Stimulated activated naive CD8-positive, alpha-beta T cell treated with anti-CD3 and anti-CD28 coated beads, Interleukin-15, Interleukin-2, amounts not matched to agents 100 U/mL and 50 U/mL, for 24 hours (primary cell): ENCODE measurements at regions not wholly inside any gene's neighbourhood (a gene's known extent, or its start where the extent isn't known, plus 50 kb on each side); places are given as distances from the start of the nearest gene placed in this dataset.

Source experiments
- ATAC-seq: fragments of 150-1000 bp; cut with Tn5 transposase; one replicate; pipeline ENCODE4 v1.10.0; 2021
- DNase-seq: peaks from one replicate; pipeline ENCODE4 v3.0.0; 2021

DNA sequence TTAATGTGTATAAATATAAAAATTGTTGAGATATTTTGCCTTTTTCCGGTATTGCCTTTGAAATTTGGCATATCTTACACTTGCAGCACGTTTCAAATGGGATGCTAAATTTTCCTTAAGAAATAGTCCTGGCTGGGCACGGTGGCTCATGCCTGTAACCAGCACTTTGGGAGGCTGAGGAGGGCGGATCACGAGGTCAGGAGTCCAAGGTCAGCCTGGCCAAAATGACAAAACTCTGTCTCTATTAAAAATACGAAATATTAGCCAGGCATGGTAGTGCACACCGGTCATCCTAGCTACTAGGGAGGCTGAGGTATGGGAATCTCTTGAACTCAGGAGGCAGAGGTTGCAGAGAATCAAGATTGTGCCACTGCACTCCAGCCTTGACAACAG, 220.2 kb downstream of the PTEN start:
- ATAC-seq, result no peak
- no peak for DNase-seq

DNA sequence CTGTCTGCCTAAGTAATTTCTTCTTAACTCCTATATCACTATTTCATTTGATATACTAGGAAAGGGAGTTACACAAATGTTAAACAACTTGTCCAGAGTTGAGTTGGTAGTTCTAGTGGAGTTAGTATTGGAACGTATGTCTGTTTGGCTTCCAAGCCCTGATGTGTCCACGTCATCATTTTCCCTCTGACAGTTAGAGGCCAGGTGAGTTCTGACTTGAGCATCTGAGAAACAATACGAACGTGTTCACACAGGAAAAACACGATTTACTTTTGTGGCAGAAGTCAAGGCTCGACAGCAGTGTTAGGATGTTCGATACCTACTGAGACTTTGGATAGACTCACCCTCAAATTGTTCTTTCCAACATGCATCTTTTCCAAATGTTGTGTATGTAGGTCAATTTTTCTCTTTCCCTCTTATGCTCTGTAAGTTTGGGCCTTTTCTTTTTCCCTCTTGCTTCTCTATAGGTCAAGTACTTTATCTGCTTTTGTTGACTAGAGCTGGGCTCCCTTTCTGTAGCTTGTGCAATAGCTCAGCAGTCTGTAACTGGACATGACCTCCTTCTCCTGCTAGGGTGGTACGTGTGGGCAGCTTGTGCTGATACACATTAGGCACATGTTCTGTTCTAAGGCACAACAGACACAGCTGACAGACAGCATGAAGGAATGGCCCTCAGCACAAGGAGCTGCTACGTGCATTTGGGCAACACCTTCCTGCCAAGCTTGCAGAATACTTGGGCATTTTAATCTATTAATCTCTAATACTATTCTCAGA, 222.9 kb downstream of the PTEN start:
- ATAC-seq (no peak), DNase-seq (no peak)

DNA sequence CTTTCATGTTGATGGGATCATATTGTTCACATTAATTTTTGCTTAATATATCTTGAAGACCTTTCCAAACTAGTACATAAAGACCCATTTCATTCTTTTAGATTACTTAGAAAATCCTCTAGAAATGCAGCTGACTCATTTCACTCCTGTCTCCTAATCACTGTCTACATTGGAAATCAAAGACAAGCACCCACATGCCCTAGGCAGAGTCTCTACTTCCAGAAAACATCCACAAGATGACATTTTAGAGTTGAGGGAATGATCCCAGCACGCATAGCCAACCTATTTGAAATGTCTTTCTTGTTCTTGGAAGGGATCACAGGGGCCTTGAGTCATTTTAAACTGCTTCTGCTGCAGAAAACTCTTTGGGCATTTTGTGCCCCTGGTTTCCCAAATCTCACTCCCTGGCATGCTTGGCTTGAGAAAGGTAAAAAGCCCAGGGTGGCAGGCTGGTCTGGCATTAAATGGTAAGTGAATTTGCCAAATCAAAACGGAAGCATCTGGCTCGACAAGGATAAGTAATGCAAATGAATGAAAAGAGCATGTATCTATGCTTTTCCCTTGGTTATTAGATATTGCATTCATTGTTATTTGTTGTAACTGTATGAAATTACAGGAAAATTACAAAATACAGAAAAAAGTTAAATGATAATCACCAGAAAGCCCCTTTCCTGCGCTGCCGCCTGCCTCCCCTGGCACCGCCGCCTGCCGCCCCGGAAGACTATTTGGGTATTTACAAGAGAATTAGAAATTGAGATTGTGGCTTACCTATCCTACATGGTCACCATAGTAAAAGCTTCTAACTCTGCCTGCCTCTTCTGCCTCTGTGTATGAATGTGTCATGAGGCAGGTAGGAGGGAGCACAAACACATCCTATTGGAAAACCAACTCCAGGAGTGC, 225.3 kb downstream of the PTEN start:
- DNase-seq, result no peak
- no peak for ATAC-seq

DNA sequence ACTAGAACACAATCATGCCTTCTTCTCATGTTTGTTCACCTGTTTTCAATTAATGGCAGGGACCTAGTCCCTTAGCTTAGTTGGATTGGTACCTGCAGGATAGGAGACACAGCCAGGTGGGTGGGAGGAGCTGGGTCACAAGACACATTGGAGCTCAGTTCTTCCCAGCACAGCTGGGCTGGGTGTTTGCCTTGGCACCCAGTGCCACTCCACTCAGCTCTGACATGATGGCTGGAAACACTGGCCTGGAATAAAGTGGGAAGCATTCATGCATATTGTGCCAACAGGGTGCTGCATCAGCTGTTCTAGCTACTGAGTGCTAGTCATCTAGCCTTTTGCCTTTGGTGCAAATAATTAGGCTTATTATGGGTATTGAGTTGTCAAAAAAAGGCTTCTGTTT, 226.1 kb downstream of the PTEN start:
- ATAC-seq, result no peak
- no peak for DNase-seq

DNA sequence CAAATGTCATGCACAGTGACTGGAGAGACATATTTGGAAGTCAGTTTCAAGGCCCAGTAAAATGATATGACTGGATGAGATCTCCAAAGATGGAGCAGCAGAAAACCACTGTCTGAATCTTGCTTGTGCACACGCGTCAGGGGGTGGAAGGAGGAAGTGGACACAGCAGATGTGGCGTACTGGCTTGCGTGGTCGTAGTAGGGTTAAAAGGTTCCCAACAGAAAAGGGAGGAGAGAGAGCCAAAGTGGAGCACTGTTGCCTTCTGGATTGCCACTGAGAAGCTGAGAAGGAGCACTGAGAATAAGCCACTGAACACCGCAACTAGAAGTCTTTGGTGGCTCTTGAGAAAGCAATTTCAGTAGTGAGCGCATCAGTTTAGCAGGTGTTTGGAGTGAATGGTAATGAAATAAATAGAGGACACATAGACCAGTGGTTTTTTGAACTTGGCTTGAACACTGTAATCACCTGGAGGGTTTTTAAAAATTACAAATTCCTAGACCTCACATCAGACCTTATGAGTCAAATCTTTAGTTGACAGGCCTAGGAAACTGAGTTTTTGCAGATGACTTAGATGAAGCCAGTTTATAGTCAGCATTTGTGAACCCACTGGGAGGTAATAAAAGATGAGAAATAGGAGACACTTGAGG, 227.3 kb downstream of the PTEN start:
- ATAC-seq, result no peak

DNA sequence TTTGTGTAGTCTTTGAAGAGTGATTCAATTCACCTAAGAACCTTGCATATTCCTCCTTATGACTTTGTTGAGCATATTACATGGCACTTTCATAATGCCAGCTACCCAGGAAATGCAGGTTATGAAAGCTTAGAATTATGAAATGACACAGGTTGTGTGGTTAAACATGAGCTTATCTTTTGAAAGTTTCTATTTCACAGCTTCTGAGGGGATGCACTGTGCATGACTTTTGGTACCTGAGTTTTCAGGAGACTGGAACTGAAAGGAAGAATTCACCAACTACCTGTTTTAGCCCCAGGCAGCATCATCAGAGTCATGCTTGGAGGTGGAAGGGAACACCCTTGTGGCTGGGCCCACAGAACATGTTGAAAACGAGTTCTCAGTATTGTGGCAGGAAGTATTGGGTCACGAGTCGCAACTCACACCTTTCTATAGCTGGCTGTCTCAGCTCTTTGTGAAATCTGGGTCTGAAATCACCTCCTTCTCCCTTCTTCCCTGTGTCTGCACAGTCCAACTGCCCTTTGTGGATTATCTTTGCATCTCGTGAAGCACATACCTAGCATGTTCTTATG, 228.2 kb downstream of the PTEN start:
- peak; percentile 94 for ATAC-seq
- DNase-seq, result peak; percentile 64

More for the DNA sequence above, 227.3 kb downstream of the PTEN start:
- no peak for DNase-seq

DNA sequence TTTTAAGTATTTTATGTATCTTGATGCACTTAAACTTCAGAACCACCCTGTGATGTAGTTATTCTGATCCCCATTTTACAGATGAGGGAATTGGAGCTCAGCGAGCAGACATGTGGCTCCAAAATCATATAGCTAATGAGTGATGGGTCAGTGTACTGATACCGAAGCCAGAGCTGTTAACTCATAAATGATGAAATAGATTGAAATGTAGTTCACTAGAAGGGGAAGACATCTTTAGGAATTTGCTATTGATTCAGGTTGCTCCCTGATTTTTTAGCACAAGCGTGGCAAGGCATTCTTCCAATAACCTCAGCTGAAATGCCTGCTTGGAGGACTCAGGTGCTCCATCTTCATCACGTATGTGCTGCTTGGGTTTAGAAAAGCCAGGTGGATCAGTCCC, 228.8 kb downstream of the PTEN start:
- no peak for DNase-seq

DNA sequence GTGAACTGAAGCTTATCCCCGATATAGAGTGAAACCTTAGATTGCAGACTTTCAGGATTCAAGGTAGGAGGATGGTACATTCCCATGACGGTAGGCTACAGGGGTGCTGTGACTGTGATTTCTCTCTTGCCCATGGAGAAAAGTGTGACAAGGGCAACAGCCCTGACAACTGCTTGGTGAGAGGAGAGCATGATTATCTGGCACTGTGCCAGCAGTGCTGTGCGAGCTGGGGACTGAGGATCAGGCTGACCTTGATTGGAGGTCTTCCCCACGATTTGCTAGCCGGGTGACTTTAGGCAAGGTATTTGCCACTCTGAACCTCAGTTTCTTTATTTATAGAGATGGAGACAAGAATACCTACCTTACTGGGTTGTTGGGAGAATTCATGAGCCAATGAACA, 229.5 kb downstream of the PTEN start:
- ATAC-seq (no peak), DNase-seq (no peak)

More for the DNA sequence above, 228.8 kb downstream of the PTEN start:
- ATAC-seq, result no peak

DNA sequence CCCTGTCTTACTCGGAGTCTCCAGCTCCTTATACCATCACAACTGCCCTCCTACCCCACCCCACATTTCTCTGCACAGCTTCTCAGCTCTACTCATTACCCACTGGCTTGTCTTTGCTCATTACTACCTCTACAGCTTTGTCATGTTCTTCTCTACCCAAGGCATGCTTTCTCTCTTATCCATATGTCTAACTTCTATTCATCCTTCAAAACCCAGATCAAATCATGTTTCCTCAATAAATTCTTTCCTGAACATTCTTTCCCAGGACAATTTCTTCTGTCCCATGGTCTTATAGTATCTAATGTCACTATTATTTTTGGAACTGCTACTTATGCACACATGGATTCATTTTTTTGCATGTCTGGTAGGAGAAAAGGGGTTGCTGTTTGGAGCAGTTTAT, 231.4 kb downstream of the PTEN start:
- no peak for DNase-seq
- ATAC-seq, result no peak

DNA sequence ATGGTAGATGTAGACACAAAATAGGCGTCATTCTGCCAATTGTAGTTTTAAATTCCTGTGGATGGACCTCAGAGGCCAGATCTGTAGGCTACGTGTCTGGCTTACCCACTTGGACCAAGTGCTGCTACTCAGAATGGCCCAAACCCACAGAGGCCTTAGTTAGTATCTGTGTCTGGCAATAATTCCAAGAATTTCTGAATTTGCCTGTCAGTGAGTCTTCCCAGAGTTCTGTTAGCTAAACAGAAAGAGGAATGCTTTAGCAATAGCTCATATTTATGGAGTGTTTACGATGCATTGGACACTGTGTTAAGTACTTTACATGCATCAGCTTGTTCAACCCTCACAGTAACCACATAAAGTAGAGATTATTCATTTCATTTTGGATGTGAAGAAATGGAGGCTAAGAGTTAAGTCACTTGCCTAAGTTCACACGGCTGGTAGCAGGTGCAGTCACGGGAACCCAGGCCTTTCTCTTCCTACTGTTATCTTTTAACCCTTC, 231.8 kb downstream of the PTEN start:
- DNase-seq, result no peak
- no peak for ATAC-seq

DNA sequence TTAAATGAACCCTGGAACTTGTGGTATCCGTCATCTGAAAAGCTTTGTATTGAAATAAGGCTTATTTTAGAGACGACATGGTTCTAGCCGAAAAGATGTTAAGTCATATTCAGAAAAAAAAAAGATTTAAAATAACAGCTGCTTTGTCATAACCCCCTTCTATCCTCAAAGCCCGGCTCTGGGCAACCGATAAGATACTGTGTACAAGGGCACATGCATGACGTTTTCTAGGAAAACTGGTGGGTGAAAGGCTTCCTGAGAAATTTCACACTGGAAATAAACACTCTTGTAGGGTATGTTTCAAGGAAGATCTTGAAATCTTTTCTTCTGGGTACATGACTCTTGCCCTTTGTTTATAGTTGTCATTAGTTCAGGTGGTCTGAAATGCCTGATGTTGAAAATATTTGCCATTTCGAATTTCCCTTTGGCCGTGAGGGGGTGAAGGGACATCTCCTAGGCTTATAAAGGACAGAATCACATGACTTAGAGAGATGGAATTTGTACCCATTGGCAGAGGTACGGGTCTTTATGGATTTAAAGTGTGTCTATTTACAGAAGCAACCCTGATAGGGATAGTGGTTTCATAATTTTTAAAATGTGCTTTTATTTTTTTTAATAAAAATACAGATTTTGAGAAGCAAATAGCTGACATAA, 232.5 kb downstream of the PTEN start:
- DNase-seq (no peak), ATAC-seq (no peak)

DNA sequence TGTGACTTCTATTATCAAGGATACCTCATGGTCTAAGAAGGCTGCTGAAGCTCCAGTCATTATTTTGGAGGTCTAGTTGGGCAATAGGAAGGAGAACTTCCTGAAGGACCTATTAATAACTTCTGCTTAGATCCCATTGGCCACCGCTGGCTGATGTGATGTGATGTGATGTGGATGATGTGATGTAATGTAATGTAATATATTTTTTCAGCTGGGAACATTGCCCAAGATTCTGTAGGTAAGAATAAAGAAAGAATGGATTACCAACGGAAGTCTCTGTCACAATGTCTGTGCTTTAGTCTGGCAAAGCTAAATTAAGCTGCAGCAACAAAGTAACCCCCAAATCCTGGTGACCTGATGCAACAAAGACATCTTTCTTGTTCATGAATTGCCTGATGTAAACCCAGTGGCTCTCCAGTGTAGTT, 233.7 kb downstream of the PTEN start:
- ATAC-seq, result no peak

DNA sequence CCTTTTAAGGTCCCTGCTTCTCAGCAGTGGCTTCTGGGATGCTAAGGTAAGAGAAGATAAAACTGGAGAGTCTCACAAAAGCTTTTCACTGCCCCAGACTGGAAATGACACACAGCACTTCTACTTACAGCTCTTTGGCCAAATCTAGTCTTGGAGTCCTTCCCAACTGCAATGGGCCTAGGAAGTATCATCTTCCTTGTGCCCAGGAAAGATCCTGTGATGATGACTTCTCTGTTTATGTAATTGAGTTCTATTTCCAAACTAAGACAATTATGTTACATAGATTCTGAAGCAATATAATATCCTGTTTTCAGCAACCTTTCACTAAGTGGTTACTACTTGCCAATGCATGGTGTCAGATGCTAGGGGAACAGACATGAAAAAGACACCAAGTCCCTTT, 234.1 kb downstream of the PTEN start:
- DNase-seq, result no peak
- ATAC-seq, result no peak

More for the DNA sequence above, 233.7 kb downstream of the PTEN start:
- DNase-seq, result no peak

DNA sequence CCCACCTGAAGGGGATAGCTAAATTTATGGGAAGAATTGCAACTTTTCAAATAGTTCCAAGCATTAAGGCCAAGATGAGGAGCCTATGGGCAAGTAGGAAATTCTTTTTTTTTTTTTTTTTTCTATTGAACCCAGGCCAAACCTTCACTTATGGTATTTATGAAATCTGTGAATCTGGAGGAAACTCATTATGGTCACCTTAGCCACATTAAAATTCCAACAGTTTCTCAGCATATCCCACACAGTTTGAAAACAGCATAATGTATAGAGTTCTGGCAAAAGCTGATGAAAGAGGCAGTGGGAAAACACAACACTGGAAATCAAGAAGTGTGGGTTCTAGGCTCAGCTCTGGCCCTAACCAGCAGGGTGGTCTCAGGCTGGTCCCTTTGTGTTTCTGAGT, 236.9 kb downstream of the PTEN start:
- ATAC-seq, result no peak
- DNase-seq, result no peak

DNA sequence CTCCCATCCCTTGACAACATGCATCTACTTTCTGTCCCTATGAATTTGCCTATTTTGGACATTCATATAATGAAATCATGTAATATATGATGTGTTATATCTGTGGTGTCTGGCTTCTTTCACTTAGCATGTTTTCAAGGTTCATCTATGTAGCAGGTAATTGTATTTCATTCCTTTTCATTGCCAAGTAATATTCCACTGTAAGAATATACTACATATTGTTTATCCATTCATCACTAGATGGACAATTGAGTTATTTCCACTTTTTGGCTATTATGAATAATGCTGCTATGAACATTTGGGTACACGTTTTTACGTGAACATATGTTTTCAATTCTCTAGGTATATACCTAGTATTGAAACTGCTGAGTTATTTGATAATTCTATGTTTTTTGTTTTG, 238.2 kb downstream of the PTEN start:
- DNase-seq (no peak), ATAC-seq (no peak)

DNA sequence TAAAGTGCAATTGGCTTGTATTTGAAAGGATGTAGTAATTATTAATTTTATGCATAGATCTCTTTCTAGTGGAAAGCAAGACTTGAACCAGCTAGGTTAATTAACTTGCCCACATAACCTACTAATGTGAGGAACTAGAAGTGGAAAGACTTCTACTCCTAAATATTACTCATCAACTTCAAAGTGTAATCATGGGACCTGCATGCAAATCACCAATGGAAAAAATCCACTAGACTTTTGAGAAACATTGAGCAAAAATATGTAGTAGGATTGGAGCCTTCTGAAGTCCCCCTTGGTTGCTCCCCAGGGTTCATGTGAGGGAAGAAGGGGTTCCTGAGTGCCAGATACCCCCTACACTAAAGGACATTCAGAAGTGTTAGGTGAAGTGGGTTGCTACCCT, 240.2 kb downstream of the PTEN start:
- ATAC-seq (no peak), DNase-seq (no peak)

DNA sequence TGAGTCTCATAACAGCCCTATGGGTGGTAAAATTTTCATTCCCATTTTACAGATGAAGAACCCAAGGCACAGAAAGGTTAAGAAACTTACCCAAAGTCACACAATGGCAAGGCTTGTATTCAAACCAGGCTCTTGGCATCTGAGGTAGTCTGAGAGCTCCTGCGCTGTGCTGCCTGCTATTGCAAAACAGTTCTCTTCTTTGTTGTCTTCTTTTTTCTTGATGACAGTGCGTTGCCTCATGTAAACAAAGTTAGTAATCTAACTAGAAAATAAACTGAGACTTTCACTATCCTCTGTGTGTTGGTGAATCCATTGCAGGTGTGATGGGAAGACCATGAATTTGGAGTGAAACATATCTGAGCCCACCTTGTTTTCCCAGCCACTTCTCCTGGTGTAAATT, 240.8 kb downstream of the PTEN start:
- DNase-seq, result no peak
- no peak for ATAC-seq

DNA sequence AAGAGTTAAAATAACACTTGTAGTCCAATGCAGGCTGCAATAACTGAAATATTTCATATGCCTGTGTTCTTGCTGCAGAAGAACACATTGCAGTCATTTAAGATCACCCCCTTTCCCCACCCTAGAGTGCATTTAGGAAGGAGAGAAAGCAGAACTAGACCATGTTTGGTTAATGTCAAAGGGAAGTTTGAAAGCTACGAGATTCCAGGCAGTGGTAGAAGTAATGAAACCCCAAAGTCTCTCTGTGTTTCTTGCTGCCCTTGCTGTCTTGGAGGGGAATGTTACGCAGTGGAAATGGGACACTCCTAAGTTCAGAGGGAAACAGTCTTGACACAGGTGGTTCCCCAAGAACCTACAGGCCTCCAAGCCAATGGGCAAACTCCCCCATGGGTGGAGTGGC, 242.9 kb downstream of the PTEN start:
- DNase-seq, result no peak
- no peak for ATAC-seq

DNA sequence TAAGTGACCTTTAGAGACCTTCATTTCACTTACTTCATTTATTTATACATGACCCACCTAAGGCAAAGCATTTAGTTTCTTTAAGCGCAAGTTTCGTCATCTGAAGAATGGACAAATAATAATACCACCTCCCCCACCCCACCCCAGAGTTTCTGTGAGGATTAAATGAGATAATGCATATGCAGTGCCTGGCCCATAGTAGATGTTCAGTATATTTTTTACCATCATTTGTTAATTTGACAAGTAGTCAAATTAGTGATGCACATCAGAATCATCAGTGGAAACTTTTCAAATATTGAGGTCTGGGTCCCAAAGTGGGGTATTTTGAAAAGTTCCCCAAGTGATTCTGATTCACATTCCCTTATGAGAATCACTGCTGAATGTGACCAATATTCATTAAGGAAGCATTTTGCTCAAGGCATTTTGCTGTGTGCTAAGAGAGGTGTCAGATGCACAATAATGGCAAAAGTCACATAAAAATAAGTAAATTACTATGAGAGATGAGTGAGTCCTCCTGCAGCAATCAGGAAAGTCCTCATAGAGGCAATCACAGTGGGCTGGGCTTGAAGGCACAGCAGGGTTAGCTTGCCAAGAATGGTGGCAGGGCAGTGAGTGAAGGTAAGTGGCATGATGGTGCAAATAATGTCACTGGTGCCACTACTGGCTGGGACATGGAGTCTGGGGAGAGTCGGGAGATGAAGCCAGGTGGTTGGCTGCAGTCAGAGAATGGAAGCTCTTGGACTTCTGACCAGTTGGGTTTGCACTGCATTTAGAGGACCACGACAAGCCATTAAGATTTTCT, 244.1 kb downstream of the PTEN start:
- DNase-seq, result no peak
- ATAC-seq, result no peak

DNA sequence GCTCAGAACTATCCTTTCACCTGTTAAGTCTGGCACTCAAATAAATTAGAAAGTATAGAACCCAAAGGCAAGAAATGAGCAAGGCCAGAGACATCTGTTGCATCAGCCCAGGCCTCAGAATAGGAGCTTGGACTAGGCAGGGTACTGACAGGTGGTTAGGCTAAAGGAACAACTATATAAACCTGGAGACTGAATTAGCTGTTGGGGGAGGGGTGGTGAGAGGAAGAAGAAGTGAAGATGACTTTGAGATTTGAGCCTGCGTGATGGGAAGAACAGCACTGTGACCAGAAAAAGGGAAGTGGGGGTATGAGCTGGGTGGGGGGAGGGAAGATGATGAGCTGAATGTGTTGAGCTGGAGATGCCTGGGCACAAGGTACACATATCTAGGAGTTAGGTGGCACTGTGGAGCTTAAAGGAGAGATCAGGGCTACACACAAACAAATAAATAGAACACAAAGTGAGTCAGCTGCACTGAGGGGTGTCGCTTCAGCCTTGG, 244.7 kb downstream of the PTEN start:
- DNase-seq (no peak), ATAC-seq (peak; percentile 7)

DNA sequence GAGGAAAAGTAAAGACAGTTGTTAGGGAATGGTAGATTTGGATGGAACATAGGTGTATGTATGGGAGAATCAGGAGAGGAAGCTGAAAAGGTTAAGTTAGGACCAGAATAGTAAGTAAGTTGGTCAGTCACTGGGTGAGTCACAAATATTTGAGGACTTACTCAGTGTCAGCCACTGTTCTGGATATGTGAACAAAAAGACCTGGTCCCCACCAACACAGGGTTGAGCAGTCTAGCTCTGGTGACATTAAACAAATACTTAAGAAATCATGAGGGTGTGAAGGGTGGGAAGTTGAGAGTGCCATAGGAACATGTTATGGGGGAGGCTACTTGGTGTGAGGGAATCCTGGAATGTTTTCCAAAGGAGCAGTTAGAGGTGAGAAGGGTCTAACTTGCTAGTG, 246.9 kb downstream of the PTEN start:
- ATAC-seq, result peak; percentile 66
- no peak for DNase-seq
